ENCODE measurements at regions not wholly inside any gene's neighbourhood (a gene's known extent, or its start where the extent isn't known, plus 50 kb on each side); places are given as distances from the start of the nearest gene placed in this dataset.

GRCh38 chr7:13822678-13823077 is 166.8 kb downstream of the ETV1 start:
- DNase-seq: no peak

GRCh38 chr7:13826752-13827151 is 162.7 kb downstream of the ETV1 start:
- DNase-seq: no peak

DNA sequence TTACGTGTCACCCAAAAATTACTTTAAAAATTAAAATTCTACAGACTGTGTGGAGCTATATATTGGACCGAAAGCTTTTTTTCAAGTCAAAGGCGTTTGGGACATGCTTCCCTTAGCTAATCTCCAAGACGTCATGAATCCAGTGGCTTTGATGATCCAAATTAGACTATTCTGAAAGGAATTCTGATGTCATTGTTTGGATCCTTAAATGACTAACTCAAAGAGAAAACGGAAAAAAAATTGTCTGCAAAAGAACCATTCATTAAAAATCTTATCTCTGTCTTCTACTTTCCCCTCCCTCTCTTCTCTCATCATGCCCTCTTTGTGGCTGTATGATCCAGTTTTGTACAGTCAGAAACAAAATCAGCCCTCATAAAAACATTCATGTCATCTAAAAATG is 161.8 kb downstream of the ETV1 start:
- DNase-seq: no peak

- DNase-seq: no peak
Measured at GRCh38 chr7:13829231-13829630, 160.2 kb downstream of the ETV1 start.

DNA sequence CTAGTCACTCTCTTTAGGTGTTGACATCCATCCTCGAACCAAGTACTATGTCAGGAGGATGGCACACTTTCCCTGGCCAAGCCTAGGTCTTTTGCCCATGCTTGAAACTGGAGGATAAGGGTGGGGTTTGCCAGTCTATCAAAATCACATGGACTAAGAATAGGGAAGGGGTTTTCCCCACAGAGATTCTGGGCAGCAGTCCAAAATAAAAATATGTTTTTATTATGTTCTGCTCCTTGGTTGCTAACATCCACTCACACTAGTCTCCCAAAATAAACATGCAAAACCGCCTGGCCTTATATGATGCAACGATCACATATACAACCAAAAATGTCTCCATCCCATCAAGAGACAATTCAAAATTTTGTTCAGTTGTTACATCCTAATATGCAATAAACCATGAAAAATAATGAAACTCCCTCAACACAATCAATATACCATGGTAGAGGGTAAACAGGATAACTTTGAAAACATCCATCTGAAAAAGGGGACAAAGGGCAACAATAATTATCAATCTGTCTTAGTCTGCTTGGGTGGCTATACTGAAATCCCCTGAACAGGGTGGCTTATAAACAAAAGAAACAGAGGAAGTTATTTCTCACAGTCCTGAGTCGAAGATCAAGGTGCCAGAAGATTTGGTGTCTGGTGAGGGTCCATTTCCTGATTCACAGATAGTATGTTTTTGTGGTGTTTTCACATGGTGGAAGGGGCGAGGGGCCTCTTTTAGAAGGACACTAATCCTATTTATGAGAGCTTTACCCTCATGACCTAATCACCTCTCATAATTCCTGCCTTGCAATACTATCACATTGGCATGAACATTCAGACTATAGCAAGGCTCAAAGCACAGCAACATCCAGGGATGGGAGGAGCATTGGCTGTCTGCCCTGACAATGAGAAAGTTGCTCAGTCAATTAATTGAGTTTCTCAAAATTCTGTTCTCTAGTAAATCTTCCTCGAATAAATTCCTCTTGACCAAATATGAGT is 159.3 kb downstream of the ETV1 start:
- no peak for DNase-seq

- no peak for DNase-seq
Measured at GRCh38 chr7:13832346-13832745, 157.1 kb downstream of the ETV1 start.

DNA sequence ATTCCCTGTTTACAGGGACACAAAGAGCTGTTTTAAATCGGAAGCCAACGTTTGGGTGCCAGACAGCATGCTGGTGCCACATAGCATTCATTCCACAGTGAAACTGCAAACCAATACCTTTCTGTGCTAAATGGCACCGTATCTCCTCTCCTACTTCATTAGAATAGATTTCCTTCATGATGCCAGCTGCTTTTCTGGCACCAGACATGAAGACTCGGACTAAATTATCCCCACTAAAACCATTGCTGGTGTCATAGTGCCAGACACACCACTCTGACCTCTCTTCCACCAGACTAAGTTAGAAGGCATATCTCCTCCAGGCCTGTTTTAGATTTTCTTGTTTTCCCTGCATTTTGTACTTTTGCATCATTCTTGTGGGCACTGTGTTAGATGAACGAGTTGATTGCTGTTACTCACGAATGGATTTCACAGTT is 155.1 kb downstream of the ETV1 start:
- DNase-seq: no peak

DNA sequence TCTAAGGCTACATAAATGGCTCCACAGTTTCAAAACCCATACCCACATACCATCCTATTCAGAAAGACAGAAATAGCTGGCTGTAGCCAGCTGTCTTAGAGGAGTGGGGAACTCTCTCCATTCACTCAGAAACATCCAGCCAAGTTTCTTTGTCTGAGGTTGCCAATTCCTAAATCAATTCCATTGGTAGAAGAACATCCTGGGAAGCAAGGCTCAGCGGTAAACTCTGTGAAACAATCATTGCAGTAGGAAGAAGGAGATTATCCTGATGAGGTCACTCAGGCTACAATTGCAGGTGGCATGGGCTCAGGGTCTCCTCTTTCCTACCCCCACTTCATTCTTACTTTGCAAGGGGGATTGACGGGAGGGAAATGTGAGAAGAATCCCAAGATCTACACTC is 154.0 kb downstream of the ETV1 start:
- DNase-seq: no peak

- DNase-seq: no peak
Measured at GRCh38 chr7:13839063-13839462, 150.4 kb downstream of the ETV1 start.

All from SIG-M5 (cell line).